ENCODE measurements at regions not wholly inside any gene's neighbourhood (a gene's known extent, or its start where the extent isn't known, plus 50 kb on each side); places are given as distances from the start of the nearest gene placed in this dataset.
"Not testable (repeated sequence)": the region's sequence is repeated elsewhere in the genome, so short reads cannot be mapped to it uniquely, and the experiment has no call there.

- no peak for DNase-seq (ENCODE audit: low read depth, low spot score)
Measured at GRCh38 chrX:856566-857290, 226.1 kb downstream of the SHOX start.

DNA sequence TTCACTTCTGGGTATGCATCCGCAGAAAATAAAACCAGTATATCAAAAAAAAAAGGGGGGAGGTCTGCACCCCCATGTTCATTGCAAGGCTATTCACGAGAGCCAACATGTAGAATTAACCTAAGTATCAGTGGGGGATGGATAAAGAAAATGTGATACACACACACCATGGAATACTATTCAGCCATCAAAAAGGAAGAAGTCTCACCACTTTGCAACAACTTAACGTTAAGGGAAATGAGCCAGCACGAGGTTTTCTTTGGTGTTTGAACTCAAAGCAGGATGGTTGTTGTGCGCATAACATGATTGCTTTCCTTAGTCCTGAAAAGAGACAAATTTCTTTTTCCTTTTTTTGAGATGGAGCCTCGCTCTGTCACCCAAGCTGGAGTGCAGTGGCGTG, 222.7 kb downstream of the SHOX start:
- DNase-seq (ENCODE audit: low read depth, low spot score), result no peak

GRCh38 chrX:850471-850916, 219.9 kb downstream of the SHOX start:
- DNase-seq (ENCODE audit: low read depth, low spot score), result no peak

DNA sequence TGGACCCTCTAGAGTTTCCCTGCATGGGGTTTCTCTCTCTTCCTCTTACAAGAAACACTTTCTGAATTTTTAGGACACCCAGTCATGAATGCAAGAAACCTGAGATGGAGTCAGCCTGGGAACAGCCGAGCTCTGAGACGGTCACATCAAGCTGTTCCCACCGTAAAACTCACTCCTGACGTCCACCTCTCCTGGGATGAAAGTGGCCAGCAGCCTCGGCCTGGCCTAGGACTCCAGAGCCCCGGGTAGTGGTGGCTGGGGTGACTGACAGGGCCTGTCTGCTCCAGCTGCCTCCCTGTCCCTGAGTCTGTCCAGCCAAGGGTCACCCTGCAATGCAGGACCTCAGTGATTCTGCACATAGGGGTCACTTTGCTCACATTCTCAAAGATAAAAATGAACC, 217.8 kb downstream of the SHOX start:
- no peak for DNase-seq (ENCODE audit: low read depth, low spot score)

DNA sequence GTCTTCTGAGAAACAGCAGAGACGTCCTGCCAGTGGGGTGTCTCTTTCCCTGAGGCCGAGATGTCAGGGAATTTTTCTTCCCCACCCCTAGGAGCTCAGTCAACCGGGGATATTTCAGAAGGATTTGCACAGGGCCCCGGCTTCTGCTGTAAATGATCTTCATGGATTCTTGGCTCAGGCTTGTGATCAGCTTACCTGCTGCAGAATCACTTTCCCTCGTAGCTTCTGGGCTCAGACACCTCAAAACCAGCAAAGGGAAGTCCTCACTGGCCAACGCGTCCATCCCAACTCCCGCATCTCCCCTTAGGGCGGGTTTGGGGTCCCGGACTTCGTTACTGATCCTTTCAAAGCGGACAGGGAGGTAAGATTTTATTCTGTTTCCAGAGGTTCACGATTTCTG, 212.7 kb downstream of the SHOX start:
- DNase-seq (ENCODE audit: low read depth, low spot score), result no peak

DNA sequence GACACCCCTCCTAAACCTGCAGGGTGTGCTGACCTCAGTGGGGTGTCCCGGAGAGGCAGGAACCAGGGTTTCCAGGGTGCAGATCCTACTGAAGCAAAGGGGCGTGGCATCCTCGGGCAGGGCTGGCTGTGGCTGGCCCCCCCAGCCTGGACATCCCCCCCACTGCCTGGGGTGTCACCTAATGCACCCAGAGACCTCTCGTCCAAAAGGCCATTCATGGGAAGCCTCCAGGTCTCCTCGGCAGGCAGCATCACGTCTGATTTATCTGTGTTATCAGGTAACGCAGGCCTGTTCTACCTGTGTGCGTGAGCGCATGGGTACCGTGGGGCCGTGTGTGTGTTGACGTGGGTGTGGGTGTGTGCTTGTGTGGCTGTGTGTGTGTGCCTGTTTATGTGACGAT, 210.0 kb downstream of the SHOX start:
- no peak for DNase-seq (ENCODE audit: low read depth, low spot score)

DNA sequence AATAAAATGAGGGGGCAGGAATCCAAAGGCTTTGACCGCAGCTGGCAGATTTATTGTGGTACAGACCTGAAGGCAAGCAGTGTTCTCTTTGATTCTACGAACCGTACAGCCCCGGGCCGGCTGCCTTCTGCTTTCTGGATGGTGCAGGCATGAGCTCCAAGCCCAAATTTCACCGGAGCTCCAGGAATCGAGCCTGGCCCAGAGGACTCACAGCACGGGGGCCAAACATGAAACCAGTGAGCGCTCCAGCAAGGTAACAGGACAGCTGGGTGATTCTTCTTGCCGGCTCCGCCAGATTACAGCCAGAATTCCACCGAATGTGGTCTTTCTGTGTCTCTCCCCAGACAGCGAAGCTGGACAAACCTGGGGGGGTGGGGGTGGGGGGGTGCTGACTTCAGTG, 208.1 kb downstream of the SHOX start:
- not testable (repeated sequence) for DNase-seq (ENCODE audit: low read depth, low spot score)

DNA sequence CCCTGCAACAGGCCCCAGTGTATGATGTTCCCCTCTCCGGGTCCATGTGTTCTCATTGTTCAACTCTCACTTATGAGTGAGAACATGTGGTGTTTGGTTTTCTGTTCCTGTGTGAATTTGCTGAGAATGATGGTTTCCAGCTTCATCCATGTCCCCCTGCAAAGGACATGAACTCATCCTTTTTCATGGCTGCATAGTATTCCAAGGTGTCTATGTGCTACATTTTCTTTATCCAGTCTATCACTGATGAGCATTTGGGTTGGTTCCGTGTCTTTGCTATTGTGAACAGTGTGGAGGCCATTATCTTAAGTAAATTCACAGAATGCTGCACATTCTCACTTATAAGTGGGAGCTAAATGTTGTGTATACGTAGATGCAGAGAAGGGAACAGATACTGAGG, 205.3 kb downstream of the SHOX start:
- DNase-seq (ENCODE audit: low read depth, low spot score), result not testable (repeated sequence)

- DNase-seq (ENCODE audit: low read depth, low spot score), result no peak
Measured at GRCh38 chrX:830532-830931, 199.9 kb downstream of the SHOX start.

DNA sequence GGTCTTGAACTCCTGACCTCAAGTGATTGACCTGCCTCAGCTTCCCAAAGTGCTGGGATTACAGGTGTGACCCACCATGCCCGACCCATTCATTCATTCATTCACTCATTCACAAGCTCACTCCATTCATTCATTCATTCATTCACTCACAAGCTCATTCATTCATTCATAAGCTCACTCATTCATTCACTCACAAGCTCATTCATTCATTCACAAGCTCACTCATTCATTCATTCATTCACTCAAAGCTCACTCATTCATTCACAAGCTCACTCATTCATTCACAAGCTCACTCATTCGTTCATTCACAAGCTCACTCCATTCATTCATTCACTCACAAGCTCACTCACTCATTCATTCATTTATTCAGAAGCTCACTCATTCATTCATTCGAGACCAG, 198.6 kb downstream of the SHOX start:
- no peak for DNase-seq (ENCODE audit: low read depth, low spot score)

- DNase-seq (ENCODE audit: low read depth, low spot score), result no peak
Measured at GRCh38 chrX:828411-828959, 197.9 kb downstream of the SHOX start.

GRCh38 chrX:826448-826847, 195.9 kb downstream of the SHOX start:
- DNase-seq (ENCODE audit: low read depth, low spot score), result no peak

DNA sequence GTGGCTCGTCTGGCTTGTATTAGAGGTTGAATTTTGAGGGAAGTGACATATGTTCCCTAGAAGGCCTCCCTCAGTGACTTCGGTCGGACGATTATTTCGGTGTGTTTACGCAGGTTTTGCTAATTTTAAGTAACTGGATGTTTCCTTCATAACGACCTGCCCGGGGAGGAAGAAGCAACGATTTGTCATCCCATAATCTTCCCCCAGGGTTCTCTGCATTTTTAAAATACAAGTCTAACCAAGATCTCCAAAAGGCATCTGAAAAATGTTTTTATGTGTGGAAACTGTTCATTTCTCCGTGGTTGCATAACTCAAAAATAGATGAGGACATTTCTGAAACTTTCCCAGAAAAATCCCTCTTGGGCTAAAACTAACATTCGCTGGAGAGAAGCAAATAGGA, 195.4 kb downstream of the SHOX start:
- DNase-seq (ENCODE audit: low read depth, low spot score), result no peak

GRCh38 chrX:823073-823472, 192.5 kb downstream of the SHOX start:
- DNase-seq (ENCODE audit: low read depth, low spot score), result not testable (repeated sequence)

DNA sequence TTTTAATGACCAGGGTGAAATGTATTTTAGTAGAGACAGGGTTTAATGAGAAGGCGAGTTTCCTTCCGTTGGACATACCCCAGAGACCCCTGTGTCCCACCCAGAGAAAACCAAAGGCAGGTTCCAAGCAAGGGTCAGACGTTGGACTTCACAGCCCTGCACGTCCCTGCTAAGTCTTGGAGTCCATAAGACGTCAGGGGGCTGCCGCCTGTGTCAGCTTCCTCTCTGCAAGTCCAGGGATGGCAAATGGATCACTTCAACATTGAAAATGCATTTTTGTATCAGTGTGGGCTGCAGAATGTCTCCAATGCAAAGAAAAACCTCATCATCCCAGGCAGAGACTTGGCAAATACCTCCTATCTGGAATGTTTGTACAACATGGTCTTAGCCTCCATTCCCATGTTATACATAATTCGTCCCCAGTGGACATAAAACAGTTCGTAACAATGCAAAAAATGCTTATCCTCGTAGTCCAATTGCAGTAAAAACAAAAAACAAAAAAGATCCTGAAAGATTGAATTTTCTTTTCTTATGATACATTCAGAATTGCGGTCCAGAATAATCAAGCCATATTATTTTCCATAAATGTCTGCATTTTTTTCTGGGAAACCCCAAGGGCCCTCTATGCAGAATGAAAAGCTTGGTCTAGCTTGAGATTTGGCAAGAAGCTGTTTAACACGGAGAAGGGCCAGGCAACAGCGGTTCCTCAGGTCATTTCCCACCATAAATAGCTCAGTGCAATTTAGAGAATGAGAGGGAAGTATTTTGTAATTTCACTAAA, 190.9 kb downstream of the SHOX start:
- no peak for DNase-seq (ENCODE audit: low read depth, low spot score)

GRCh38 chrX:819684-820083, 189.1 kb downstream of the SHOX start:
- DNase-seq (ENCODE audit: low read depth, low spot score), result no peak

- no peak for DNase-seq (ENCODE audit: low read depth, low spot score)
Measured at GRCh38 chrX:817759-818300, 187.2 kb downstream of the SHOX start.

GRCh38 chrX:817147-817546, 186.6 kb downstream of the SHOX start:
- not testable (repeated sequence) for DNase-seq (ENCODE audit: low read depth, low spot score)

- DNase-seq (ENCODE audit: low read depth, low spot score), result no peak
Measured at GRCh38 chrX:816411-816810, 185.8 kb downstream of the SHOX start.

DNA sequence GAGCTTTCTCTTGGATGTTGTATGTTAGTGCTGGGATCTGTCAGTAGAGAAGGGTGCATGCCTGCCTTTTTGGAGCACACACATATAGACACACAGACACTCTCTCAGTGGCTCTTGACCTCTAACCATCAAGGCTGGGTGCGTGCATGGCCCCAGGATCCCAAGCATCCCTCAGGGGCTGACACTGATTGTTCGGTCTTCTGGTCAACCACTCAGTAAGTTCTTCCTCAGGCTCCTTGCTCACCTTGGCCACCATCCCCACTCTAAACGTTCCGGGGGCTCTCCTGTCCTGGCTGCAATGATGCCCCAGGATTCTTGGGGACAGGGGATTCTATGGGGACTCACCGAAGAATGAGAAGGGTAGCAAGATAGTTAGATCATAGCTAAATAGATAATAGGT, 179.6 kb downstream of the SHOX start:
- no peak for DNase-seq (ENCODE audit: low read depth, low spot score)

- DNase-seq (ENCODE audit: low read depth, low spot score), result no peak
Measured at GRCh38 chrX:809081-809480, 178.5 kb downstream of the SHOX start.

DNA sequence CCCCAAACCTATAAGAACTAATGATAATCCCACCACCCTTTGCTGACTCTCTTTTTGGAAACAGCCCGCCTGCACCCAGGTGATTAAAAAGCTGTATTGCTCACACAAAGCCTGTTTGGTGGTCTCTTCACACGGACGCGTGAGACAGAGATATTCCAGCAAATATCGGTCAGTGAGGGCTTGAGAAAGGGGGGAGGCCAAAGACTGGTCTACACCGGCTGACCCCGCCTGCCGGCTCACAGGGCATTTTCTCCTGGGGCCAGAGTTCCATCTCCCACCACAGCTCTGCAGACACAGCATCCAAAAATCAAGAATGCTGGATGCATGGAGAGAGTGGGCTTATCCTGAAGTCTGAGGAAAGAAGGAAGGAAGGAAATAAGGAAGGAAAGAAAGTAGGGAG, 176.0 kb downstream of the SHOX start:
- no peak for DNase-seq (ENCODE audit: low read depth, low spot score)

DNA sequence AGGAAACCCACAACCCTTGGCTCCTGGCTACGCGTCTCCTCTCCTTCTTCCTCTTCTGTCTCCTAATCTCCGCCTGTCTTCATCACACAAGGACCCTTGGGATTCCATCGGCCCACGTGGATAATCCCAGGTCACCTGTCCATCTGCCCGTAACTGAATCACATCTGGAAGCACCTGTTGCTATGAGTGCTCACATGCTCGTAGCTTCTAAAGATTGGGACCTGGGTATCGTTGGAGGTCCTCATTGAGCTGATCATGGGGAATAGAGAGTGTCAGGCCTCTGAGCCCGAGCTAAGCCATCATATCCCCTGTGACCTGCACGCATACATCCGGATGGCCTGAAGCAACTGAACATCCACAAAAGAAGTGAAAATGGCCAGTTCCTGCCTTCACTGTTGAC, 175.4 kb downstream of the SHOX start:
- DNase-seq (ENCODE audit: low read depth, low spot score), result no peak
